ENCODE measurements at regions not wholly inside any gene's neighbourhood (a gene's known extent, or its start where the extent isn't known, plus 50 kb on each side); places are given as distances from the start of the nearest gene placed in this dataset.
"Not testable (repeated sequence)": the region's sequence is repeated elsewhere in the genome, so short reads cannot be mapped to it uniquely, and the experiment has no call there.

GRCh38 chr21:6467907-6468306, 4053.5 kb upstream of the TPTE start:
- not testable (repeated sequence) for TF ChIP-seq EP300 (IDR thresholded peaks at IDR 0.05; ENCODE audit: borderline replicate concordance in 1 of 2, low read depth in 1 of 2, low read length in 1 of 2); MEF2A (IDR thresholded peaks at IDR 0.05; ENCODE audit: borderline replicate concordance, low read depth); TAF1 (IDR thresholded peaks at IDR 0.05; ENCODE audit: borderline replicate concordance, low read depth, low read length); POLR2AphosphoS5 (IDR thresholded peaks at IDR 0.05; ENCODE audit: low read depth, low read length); NFIC (IDR thresholded peaks at IDR 0.05; ENCODE audit: borderline replicate concordance)
- TF ChIP-seq, protein P1, sequence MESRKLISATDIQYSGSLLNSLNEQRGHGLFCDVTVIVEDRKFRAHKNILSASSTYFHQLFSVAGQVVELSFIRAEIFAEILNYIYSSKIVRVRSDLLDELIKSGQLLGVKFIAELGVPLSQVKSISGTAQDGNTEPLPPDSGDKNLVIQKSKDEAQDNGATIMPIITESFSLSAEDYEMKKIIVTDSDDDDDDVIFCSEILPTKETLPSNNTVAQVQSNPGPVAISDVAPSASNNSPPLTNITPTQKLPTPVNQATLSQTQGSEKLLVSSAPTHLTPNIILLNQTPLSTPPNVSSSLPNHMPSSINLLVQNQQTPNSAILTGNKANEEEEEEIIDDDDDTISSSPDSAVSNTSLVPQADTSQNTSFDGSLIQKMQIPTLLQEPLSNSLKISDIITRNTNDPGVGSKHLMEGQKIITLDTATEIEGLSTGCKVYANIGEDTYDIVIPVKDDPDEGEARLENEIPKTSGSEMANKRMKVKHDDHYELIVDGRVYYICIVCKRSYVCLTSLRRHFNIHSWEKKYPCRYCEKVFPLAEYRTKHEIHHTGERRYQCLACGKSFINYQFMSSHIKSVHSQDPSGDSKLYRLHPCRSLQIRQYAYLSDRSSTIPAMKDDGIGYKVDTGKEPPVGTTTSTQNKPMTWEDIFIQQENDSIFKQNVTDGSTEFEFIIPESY (IDR thresholded peaks at IDR 0.05; ENCODE audit: borderline replicate concordance, low read depth) = not testable (repeated sequence)
- TF ChIP-seq, protein P2, sequence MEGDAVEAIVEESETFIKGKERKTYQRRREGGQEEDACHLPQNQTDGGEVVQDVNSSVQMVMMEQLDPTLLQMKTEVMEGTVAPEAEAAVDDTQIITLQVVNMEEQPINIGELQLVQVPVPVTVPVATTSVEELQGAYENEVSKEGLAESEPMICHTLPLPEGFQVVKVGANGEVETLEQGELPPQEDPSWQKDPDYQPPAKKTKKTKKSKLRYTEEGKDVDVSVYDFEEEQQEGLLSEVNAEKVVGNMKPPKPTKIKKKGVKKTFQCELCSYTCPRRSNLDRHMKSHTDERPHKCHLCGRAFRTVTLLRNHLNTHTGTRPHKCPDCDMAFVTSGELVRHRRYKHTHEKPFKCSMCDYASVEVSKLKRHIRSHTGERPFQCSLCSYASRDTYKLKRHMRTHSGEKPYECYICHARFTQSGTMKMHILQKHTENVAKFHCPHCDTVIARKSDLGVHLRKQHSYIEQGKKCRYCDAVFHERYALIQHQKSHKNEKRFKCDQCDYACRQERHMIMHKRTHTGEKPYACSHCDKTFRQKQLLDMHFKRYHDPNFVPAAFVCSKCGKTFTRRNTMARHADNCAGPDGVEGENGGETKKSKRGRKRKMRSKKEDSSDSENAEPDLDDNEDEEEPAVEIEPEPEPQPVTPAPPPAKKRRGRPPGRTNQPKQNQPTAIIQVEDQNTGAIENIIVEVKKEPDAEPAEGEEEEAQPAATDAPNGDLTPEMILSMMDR (IDR thresholded peaks at IDR 0.05) = not testable (repeated sequence)

All from SK-N-SH (cell line).